HCT116 (cell line): ENCODE measurements at regions not wholly inside any gene's neighbourhood (a gene's known extent, or its start where the extent isn't known, plus 50 kb on each side); places are given as distances from the start of the nearest gene placed in this dataset.

Source experiments
- ATAC-seq: fragments of 200-7000 bp; cut with Tn5 transposase; 2 replicates; pipeline ENCODE4 v1.9.1; 2020; ENCODE audit warnings: mild to moderate bottlenecking, moderate library complexity
- BruUV-seq: library from RNA; stranded (reverse); fragments of 400-500 nt; replicated peaks from 2 replicates; lab custom pipeline; 2021; lab: Mats Ljungman, UMichigan
- CTCF ChIA-PET: fragments of 300-600 bp; sonication (Branson Sonifier 250); formaldehyde crosslinking; loops from one replicate; lab custom pipeline; 2021; ENCODE audit warnings: antibody characterized with exemption; lab: Charles Lee
- POLR2A ChIA-PET: fragments of 300-600, 350-600 bp; sonication (Branson Sonifier 250); formaldehyde crosslinking; loops from one replicate; lab custom pipeline; 2021; ENCODE audit warnings: antibody characterized with exemption; lab: Charles Lee
- RAD21 ChIA-PET, 2 experiments: fragments of 300-600 bp; sonication (Branson Sonifier 250); formaldehyde crosslinking; loops; one replicate each; lab custom pipeline; 2023; ENCODE audit warnings: low total read pairs in 2 of 2; ENCODE audit not compliant: uncharacterized antibody in 2 of 2, unreplicated experiment in 2 of 2, low non-redundant PET in 1 of 2; lab: Charles Lee
- DNase-seq: peaks from one replicate; pipeline ENCODE4 v3.0.0-alpha.2; 2010; ENCODE audit warnings: low read depth, low spot score
- H2AFZ ChIP-seq: fragments of 200-600 bp; shearing (Covaris generic), sonication (generic); 2 replicates; pipeline ENCODE4 v1.6.1; 2017; ENCODE audit warnings: low read depth, mixed run types, mixed read lengths, antibody characterized with exemption, low read length; ENCODE audit not compliant: poor library complexity, severe bottlenecking
- H3K27ac ChIP-seq: 2 replicates; pipeline ENCODE4 v1.5.1; 2012; ENCODE audit warnings: low read depth, low read length
- H3K27me3 ChIP-seq: fragments of 200-600 bp; sonication (generic); 2 replicates; pipeline ENCODE4 v1.6.1; 2016; ENCODE audit warnings: mixed run types, low read length, mixed read lengths; ENCODE audit not compliant: insufficient read depth
- H3K36me3 ChIP-seq, 2 experiments: fragments of 200-500 bp in 1 of 2; fragments of 200-600 bp in 1 of 2; sonication (Bioruptor generic) in 1 of 2; sonication (generic) in 1 of 2; 2 replicates each; pipeline versions ENCODE4 v1.5.1 to v1.6.1; 2014 to 2016; ENCODE audit warnings: low read length in 2 of 2, inconsistent platforms in 1 of 2, mixed read lengths in 1 of 2, mixed run types in 1 of 2; ENCODE audit not compliant: insufficient read depth in 2 of 2, control insufficient read depth in 1 of 2
- H3K4me1 ChIP-seq, 2 experiments: fragments of 200-600 bp in 1 of 2; sonication (generic) in 1 of 2; 2 replicates each; pipeline versions ENCODE4 v1.5.1 to v1.6.1; 2012 to 2017; ENCODE audit warnings: low read length in 2 of 2, inconsistent platforms in 1 of 2, mild to moderate bottlenecking in 1 of 2, mixed read lengths in 1 of 2, mixed run types in 1 of 2, moderate library complexity in 1 of 2; ENCODE audit not compliant: insufficient read depth in 2 of 2, control insufficient read depth in 1 of 2
- H3K4me2 ChIP-seq: fragments of 200-600 bp; sonication (generic); 2 replicates; pipeline ENCODE4 v1.6.1; 2017; ENCODE audit warnings: mixed run types, low read length, mixed read lengths
- H3K4me3 ChIP-seq, 2 experiments: fragments of 200-600 bp in 1 of 2; sonication (generic) in 1 of 2; replicated peaks in 1 of 2; 2 replicates each; pipeline ENCODE4 v1.5.1; 2011 to 2016; ENCODE audit warnings: low read length in 2 of 2, control low read depth in 1 of 2, low read depth in 1 of 2, mild to moderate bottlenecking in 1 of 2, mixed read lengths in 1 of 2, mixed run types in 1 of 2
- H3K79me2 ChIP-seq: fragments of 200-600 bp; sonication (generic); 2 replicates; pipeline ENCODE4 v1.6.1; 2017; ENCODE audit warnings: mild to moderate bottlenecking, mixed run types, low read length, moderate library complexity, mixed read lengths; ENCODE audit not compliant: insufficient read depth
- H3K9ac ChIP-seq: fragments of 200-600 bp; sonication (generic); 2 replicates; pipeline ENCODE4 v1.6.1; 2016; ENCODE audit warnings: low read length, mixed read lengths
- H3K9me2 ChIP-seq: fragments of 200-600 bp; sonication (generic), shearing (Covaris generic); 2 replicates; pipeline ENCODE4 v1.6.1; 2017; ENCODE audit warnings: mixed run types, mild to moderate bottlenecking, moderate library complexity; ENCODE audit not compliant: insufficient read depth
- H3K9me3 ChIP-seq, 2 experiments: fragments of 200-500 bp in 1 of 2; fragments of 200-600 bp in 1 of 2; sonication (Bioruptor generic) in 1 of 2; sonication (generic) in 1 of 2; 2 replicates each; pipeline ENCODE4 v1.6.1; 2014 to 2017; ENCODE audit warnings: low read length in 2 of 2, mixed read lengths in 2 of 2, inconsistent platforms in 1 of 2, low read depth in 1 of 2, mild to moderate bottlenecking in 1 of 2, mixed run types in 1 of 2, moderate library complexity in 1 of 2; ENCODE audit not compliant: control insufficient read depth in 1 of 2, insufficient read depth in 1 of 2
- H4K20me1 ChIP-seq: fragments of 200-600 bp; sonication (generic), shearing (Covaris generic); 2 replicates; pipeline ENCODE4 v1.6.1; 2017; ENCODE audit warnings: mixed run types, mild to moderate bottlenecking, moderate library complexity; ENCODE audit not compliant: insufficient read depth
- CBX3 ChIP-seq: IDR thresholded peaks from 2 replicates; pipeline ENCODE4 v1.6.1; 2012; ENCODE audit warnings: low read depth
- CEBPB ChIP-seq: IDR thresholded peaks from 2 replicates; pipeline ENCODE4 v1.6.1; 2012; ENCODE audit warnings: low read depth
- EGR1 ChIP-seq: IDR thresholded peaks from 2 replicates; pipeline ENCODE4 v1.6.1; 2012; ENCODE audit warnings: low read depth
- ELF1 ChIP-seq: IDR thresholded peaks from 2 replicates; pipeline ENCODE4 v1.6.1; 2012; ENCODE audit warnings: low read depth, borderline replicate concordance
- FOSL1 ChIP-seq: IDR thresholded peaks from 2 replicates; pipeline ENCODE4 v1.6.1; 2012; ENCODE audit warnings: low read depth
- JUND ChIP-seq: IDR thresholded peaks from 2 replicates; pipeline ENCODE4 v1.6.1; 2012
- POLR2A ChIP-seq: IDR thresholded peaks from 2 replicates; pipeline ENCODE4 v1.7.0; 2011; ENCODE audit warnings: borderline replicate concordance; ENCODE audit not compliant: insufficient read depth, insufficient read length; ENCODE audit errors: extremely low read depth
- RAD21 ChIP-seq: IDR thresholded peaks from 2 replicates; pipeline ENCODE4 v1.6.1; 2012; ENCODE audit warnings: low read depth, mild to moderate bottlenecking
- SIN3A ChIP-seq: IDR thresholded peaks from 2 replicates; pipeline ENCODE4 v1.6.1; 2012; ENCODE audit warnings: low read depth
- TCF7L2 ChIP-seq: IDR thresholded peaks from 2 replicates; pipeline ENCODE4 v1.7.0; 2011; ENCODE audit warnings: borderline replicate concordance, inconsistent platforms; ENCODE audit not compliant: insufficient read depth, insufficient read length; ENCODE audit errors: extremely low read depth
- YY1 ChIP-seq: IDR thresholded peaks from 2 replicates; pipeline ENCODE4 v1.6.1; 2011; ENCODE audit warnings: low read length, low read depth, moderate library complexity, mild to moderate bottlenecking; ENCODE audit not compliant: insufficient replicate concordance; ENCODE audit errors: extremely low read depth
- ZFX ChIP-seq: fragments of 450-650 bp; IDR thresholded peaks from 2 replicates; pipeline ENCODE4 v1.6.1; 2017
- intact Hi-C: fragments of 100-400 bp; cut with micrococcal nuclease; formaldehyde crosslinking; loops from 2 replicates; pipeline ENCODE4 v1.10.0; 2022
- TF ChIP-seq, protein P1 (sequence below): IDR thresholded peaks from 2 replicates; pipeline ENCODE4 v1.6.1; 2012; ENCODE audit warnings: low read depth
- TF ChIP-seq, protein P2 (sequence below): IDR thresholded peaks from 2 replicates; pipeline ENCODE4 v1.6.1; 2012

GRCh38 chr2:234715671-234716250 is 218.9 kb upstream of the ARL4C start (continued):
- TF ChIP-seq, protein P1, sequence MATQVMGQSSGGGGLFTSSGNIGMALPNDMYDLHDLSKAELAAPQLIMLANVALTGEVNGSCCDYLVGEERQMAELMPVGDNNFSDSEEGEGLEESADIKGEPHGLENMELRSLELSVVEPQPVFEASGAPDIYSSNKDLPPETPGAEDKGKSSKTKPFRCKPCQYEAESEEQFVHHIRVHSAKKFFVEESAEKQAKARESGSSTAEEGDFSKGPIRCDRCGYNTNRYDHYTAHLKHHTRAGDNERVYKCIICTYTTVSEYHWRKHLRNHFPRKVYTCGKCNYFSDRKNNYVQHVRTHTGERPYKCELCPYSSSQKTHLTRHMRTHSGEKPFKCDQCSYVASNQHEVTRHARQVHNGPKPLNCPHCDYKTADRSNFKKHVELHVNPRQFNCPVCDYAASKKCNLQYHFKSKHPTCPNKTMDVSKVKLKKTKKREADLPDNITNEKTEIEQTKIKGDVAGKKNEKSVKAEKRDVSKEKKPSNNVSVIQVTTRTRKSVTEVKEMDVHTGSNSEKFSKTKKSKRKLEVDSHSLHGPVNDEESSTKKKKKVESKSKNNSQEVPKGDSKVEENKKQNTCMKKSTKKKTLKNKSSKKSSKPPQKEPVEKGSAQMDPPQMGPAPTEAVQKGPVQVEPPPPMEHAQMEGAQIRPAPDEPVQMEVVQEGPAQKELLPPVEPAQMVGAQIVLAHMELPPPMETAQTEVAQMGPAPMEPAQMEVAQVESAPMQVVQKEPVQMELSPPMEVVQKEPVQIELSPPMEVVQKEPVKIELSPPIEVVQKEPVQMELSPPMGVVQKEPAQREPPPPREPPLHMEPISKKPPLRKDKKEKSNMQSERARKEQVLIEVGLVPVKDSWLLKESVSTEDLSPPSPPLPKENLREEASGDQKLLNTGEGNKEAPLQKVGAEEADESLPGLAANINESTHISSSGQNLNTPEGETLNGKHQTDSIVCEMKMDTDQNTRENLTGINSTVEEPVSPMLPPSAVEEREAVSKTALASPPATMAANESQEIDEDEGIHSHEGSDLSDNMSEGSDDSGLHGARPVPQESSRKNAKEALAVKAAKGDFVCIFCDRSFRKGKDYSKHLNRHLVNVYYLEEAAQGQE, result no peak
- TF ChIP-seq POLR2A (no peak), TCF7L2 (no peak), CEBPB (no peak), CBX3 (no peak)
- TF ChIP-seq, protein P2, sequence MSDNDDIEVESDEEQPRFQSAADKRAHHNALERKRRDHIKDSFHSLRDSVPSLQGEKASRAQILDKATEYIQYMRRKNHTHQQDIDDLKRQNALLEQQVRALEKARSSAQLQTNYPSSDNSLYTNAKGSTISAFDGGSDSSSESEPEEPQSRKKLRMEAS, result no peak

- Histone ChIP-seq H3K9me3 (no peaks in the 10 kb centered on the region), H3K79me2 (no peaks in the 10 kb centered on the region), H3K9ac (no peak overlapping the region), H3K27me3 (no peaks in the 10 kb centered on the region), H3K4me1 (no peaks in the 10 kb centered on the region), H4K20me1 (no peaks in the 10 kb centered on the region), H2AFZ (no peak overlapping the region), H3K4me3 (no peak overlapping the region), H3K9me2 (no peaks in the 10 kb centered on the region), H3K27ac (no peak overlapping the region), H3K36me3 (no peaks in the 10 kb centered on the region), H3K4me2 (no peak overlapping the region)
- DNase-seq, result no peak
- CTCF ChIA-PET, result no interaction called here
- no TSS peak for BruUV-seq
- ATAC-seq, result no peak
- POLR2A ChIA-PET, result no interaction called here
- no peak for TF ChIP-seq YY1
- TF ChIP-seq ZFX, result no peak
- no peak for TF ChIP-seq TCF7L2
- TF ChIP-seq SIN3A, result no peak
- no peak for TF ChIP-seq FOSL1
- no peak for TF ChIP-seq POLR2A
- TF ChIP-seq, protein P1, result no peak
- TF ChIP-seq EGR1, result no peak
- TF ChIP-seq RAD21, result no peak
- no peak for TF ChIP-seq ELF1
- TF ChIP-seq JUND, result no peak
- RAD21 ChIA-PET, result no interaction called here
- intact Hi-C loops, result no loop called here
Observed at GRCh38 chr2:234714711-234715110, 217.8 kb upstream of the ARL4C start.
